Endothelial cell of umbilical vein (primary cell): ENCODE measurements at regions not wholly inside any gene's neighbourhood (a gene's known extent, or its start where the extent isn't known, plus 50 kb on each side); places are given as distances from the start of the nearest gene placed in this dataset.

ENCODE experiments used
- BruUV-seq: library from RNA; stranded (reverse); fragments of 400-500 nt; replicated peaks from 2 replicates; lab custom pipeline; 2021; lab: Mats Ljungman, UMichigan
- CTCF ChIA-PET: fragments of 300-600, 350-600 bp; sonication (Branson Sonifier 250); formaldehyde crosslinking; loops from one replicate; lab custom pipeline; 2021; ENCODE audit warnings: antibody characterized with exemption, inconsistent platforms; lab: Charles Lee
- POLR2A ChIA-PET: fragments of 300-600, 350-600 bp; sonication (Branson Sonifier 250); formaldehyde crosslinking; loops from one replicate; lab custom pipeline; 2021; ENCODE audit warnings: antibody characterized with exemption, inconsistent platforms; lab: Charles Lee
- DNase-seq: peaks from one replicate; pipeline ENCODE4 v3.0.0-alpha.2; 2011; ENCODE audit warnings: low read depth, low spot score
- FAIRE-seq: peaks from 2 replicates; lab custom pipeline; 2011; peaks lifted over from hg19 to GRCh38; lab: Jason Lieb, UNC
- H2AFZ ChIP-seq: 2 replicates; pipeline ENCODE4 v1.6.0; 2012; ENCODE audit warnings: low read depth, low read length, control low read depth, inconsistent platforms
- H3K27ac ChIP-seq: 2 replicates; pipeline ENCODE4 v1.5.1; 2011; ENCODE audit warnings: low read depth, mild to moderate bottlenecking, control low read depth, low read length, moderate library complexity; ENCODE audit not compliant: insufficient read depth
- H3K27me3 ChIP-seq, 2 experiments: 2 replicates each; pipeline versions ENCODE4 v1.6.0 to v1.6.1; 2011; ENCODE audit warnings: low read length in 2 of 2, mixed read lengths in 1 of 2; ENCODE audit not compliant: control insufficient read depth in 2 of 2, insufficient read depth in 2 of 2
- H3K36me3 ChIP-seq, 2 experiments: 2 replicates in 1 of 2; 3 replicates in 1 of 2; pipeline ENCODE4 v1.5.1; 2011; ENCODE audit warnings: low read length in 2 of 2, mild to moderate bottlenecking in 1 of 2, moderate library complexity in 1 of 2; ENCODE audit not compliant: control insufficient read depth in 2 of 2, insufficient read depth in 2 of 2; ENCODE audit errors: extremely low read depth in 1 of 2
- H3K4me1 ChIP-seq: 3 replicates; pipeline ENCODE4 v1.5.1; 2011; ENCODE audit warnings: mild to moderate bottlenecking, low read length; ENCODE audit not compliant: control insufficient read depth, insufficient read depth; ENCODE audit errors: extremely low read depth
- H3K4me2 ChIP-seq: 2 replicates; pipeline ENCODE4 v1.6.1; 2011; ENCODE audit warnings: low read length, control low read depth, mixed read lengths; ENCODE audit not compliant: insufficient read depth
- H3K4me3 ChIP-seq, 3 experiments: fragments of 200-600 bp in 1 of 3; sonication (generic), shearing (Covaris generic) in 1 of 3; replicated peaks in 1 of 3; 2 replicates each; pipeline ENCODE4 v1.5.1; 2011 to 2016; ENCODE audit warnings: control low read depth in 3 of 3, low read length in 3 of 3, mild to moderate bottlenecking in 2 of 3, inconsistent platforms in 1 of 3, low read depth in 1 of 3, moderate library complexity in 1 of 3; ENCODE audit not compliant: insufficient read depth in 1 of 3
- H3K79me2 ChIP-seq: 2 replicates; pipeline ENCODE4 v1.6.0; 2012; ENCODE audit warnings: low read length, inconsistent platforms; ENCODE audit not compliant: control insufficient read depth, insufficient read depth
- H3K9ac ChIP-seq: replicated peaks from 2 replicates; pipeline ENCODE3; 2011; ENCODE audit warnings: low read length, control low read depth; ENCODE audit not compliant: insufficient read depth; ENCODE audit errors: extremely low read depth
- H3K9me1 ChIP-seq: replicated peaks from 3 replicates; pipeline ENCODE4 v1.6.0; 2011; ENCODE audit warnings: mild to moderate bottlenecking, low read length; ENCODE audit not compliant: control insufficient read depth, insufficient read depth; ENCODE audit errors: extremely low read depth
- H3K9me3 ChIP-seq: replicated peaks from 2 replicates; pipeline ENCODE4 v1.5.1; 2012; ENCODE audit warnings: low read length, inconsistent platforms; ENCODE audit not compliant: control insufficient read depth, insufficient read depth
- H4K20me1 ChIP-seq: replicated peaks from 2 replicates; pipeline ENCODE3; 2011; ENCODE audit warnings: mild to moderate bottlenecking, low read length; ENCODE audit not compliant: control insufficient read depth, insufficient read depth; ENCODE audit errors: extremely low read depth
- CTCF ChIP-seq, 2 donors: IDR thresholded peaks; 1 replicate in 1 of 2; 2 replicates in 1 of 2; pipeline ENCODE4 v1.5.1; 2011; ENCODE audit warnings: low read length in 2 of 2, mild to moderate bottlenecking in 2 of 2, moderate library complexity in 2 of 2, control low read depth in 1 of 2, inconsistent platforms in 1 of 2, low read depth in 1 of 2; ENCODE audit not compliant: insufficient read depth in 1 of 2; ENCODE audit errors: extremely low read depth in 1 of 2
- EZH2 ChIP-seq: IDR thresholded peaks from 2 replicates; pipeline ENCODE4 v1.6.1; 2012; ENCODE audit warnings: borderline replicate concordance, low read depth, mild to moderate bottlenecking, moderate library complexity, low read length, inconsistent platforms; ENCODE audit not compliant: severe bottlenecking
- FOS ChIP-seq: IDR thresholded peaks from 2 replicates; pipeline ENCODE4 v1.6.1; 2011; ENCODE audit warnings: mild to moderate bottlenecking, low read length, moderate library complexity, borderline replicate concordance; ENCODE audit not compliant: insufficient read depth
- GATA2 ChIP-seq: IDR thresholded peaks from 2 replicates; pipeline ENCODE4 v1.7.0; 2011; ENCODE audit warnings: low read depth, mild to moderate bottlenecking, moderate library complexity, mixed read lengths, low read length; ENCODE audit not compliant: insufficient read length, insufficient read depth
- JUN ChIP-seq: IDR thresholded peaks from 2 replicates; pipeline ENCODE4 v1.6.1; 2011; ENCODE audit warnings: borderline replicate concordance, low read depth; ENCODE audit not compliant: insufficient read length, insufficient read depth
- MYC ChIP-seq: IDR thresholded peaks from one replicate; pipeline ENCODE4 v1.6.1; 2011; ENCODE audit warnings: mild to moderate bottlenecking, low read depth, low read length
- POLR2A ChIP-seq: IDR thresholded peaks from 2 replicates; pipeline ENCODE4 v1.6.1; 2012; ENCODE audit warnings: low read depth, mild to moderate bottlenecking, control low read depth, low read length
- POLR2AphosphoS5 ChIP-seq: IDR thresholded peaks from 2 replicates; pipeline ENCODE4 v1.6.1; 2012; ENCODE audit warnings: low read depth, mild to moderate bottlenecking, control low read depth, low read length, moderate library complexity; ENCODE audit not compliant: insufficient read depth
- dilution Hi-C: fragments of 300-500 bp; cut with MboI; formaldehyde crosslinking; loops from one replicate; pipeline ENCODE4 v1.15.0; 2019; ENCODE audit warnings: low sequenced_read_pairs; ENCODE audit not compliant: extremely low pct_ligation_motif_present
- intact Hi-C: fragments of 100-400 bp; cut with micrococcal nuclease; formaldehyde crosslinking; loops from one replicate; pipeline ENCODE4 v1.10.0; 2022
- TF ChIP-seq, protein P1 (sequence below): IDR thresholded peaks from 2 replicates; pipeline ENCODE4 v1.6.1; 2011; ENCODE audit not compliant: insufficient read depth, insufficient read length

GRCh38 chr12:25698772-25699171 lies 145.7 kb upstream of the LMNTD1 start:
- POLR2A ChIA-PET, result no interaction called here
- FAIRE-seq (no peak), DNase-seq (no peak)
- Histone ChIP-seq H3K4me1 (peaks cover 20% of the 10 kb centered on the region), H4K20me1 (no peaks in the 10 kb centered on the region), H3K79me2 (no peaks in the 10 kb centered on the region), H2AFZ (no peak overlapping the region), H3K27ac (no peak overlapping the region), H3K36me3 (no peaks in the 10 kb centered on the region), H3K27me3 (no peaks in the 10 kb centered on the region), H3K4me2 (no peak overlapping the region), H3K9ac (no peak overlapping the region), H3K4me3 (no peak overlapping the region), H3K9me3 (no peaks in the 10 kb centered on the region), H3K9me1 (no peaks in the 10 kb centered on the region)
- CTCF ChIA-PET, result no interaction called here
- no peak for TF ChIP-seq POLR2A
- TF ChIP-seq MYC, result no peak
- TF ChIP-seq CTCF (IDR thresholded peaks at IDR 0.05; ENCODE audit: extremely low read depth in 1 of 2, insufficient read depth in 1 of 2, low read depth in 1 of 2, low read length in 2 of 2), result no peak
- TF ChIP-seq, protein P1, sequence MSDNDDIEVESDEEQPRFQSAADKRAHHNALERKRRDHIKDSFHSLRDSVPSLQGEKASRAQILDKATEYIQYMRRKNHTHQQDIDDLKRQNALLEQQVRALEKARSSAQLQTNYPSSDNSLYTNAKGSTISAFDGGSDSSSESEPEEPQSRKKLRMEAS, result no peak
- no peak for TF ChIP-seq POLR2AphosphoS5
- no peak for TF ChIP-seq FOS
- TF ChIP-seq GATA2, result no peak
- no peak for TF ChIP-seq EZH2
- no peak for TF ChIP-seq JUN
- intact Hi-C loops (no loop called here), dilution Hi-C loops (no loop called here)
- no TSS peak for BruUV-seq
